Pancreas (tissue), 10 donors: ENCODE measurements at regions not wholly inside any gene's neighbourhood (a gene's known extent, or its start where the extent isn't known, plus 50 kb on each side); places are given as distances from the start of the nearest gene placed in this dataset.
A peak's percentile ranks its signal among the peaks of the same experiment; 100 is the strongest.

ENCODE experiments used
- ATAC-seq, 4 donors: fragments of 200-7000 bp; cut with Tn5 transposase; one replicate each; pipeline versions ENCODE4 v1.8.0 to v1.9.1; 2020; ENCODE audit warnings: mild to moderate bottlenecking in 4 of 4, moderate library complexity in 4 of 4
- DNase-seq, 6 donors: peaks; one replicate each; pipeline ENCODE4 v3.0.0-alpha.2; 2020
- FAIRE-seq: peaks from 2 replicates; lab custom pipeline; 2012; peaks lifted over from hg19 to GRCh38; lab: Jason Lieb, UNC
- H3K27ac ChIP-seq, 4 donors: fragments of 200-600 bp; sonication (generic); 1 replicate in 3 of 4; 2 replicates in 1 of 4; pipeline versions ENCODE4 v1.5.0 to v1.8.0; 2020
- H3K27me3 ChIP-seq, 4 donors: fragments of 200-600 bp; one replicate each; pipeline ENCODE4 v1.8.0; 2021
- H3K36me3 ChIP-seq, 3 donors: fragments of 200-600 bp; sonication (generic) in 1 of 3; one replicate each; pipeline versions ENCODE4 v1.5.0 to v1.8.0; 2020 to 2021
- H3K4me1 ChIP-seq, 3 donors: fragments of 200-600 bp; one replicate each; pipeline ENCODE4 v1.8.0; 2021
- H3K4me3 ChIP-seq, 4 donors: fragments of 200-600 bp; sonication (generic) in 2 of 4; one replicate each; pipeline versions ENCODE4 v1.5.0 to v1.8.0; 2020 to 2021
- H3K9me3 ChIP-seq, 4 donors: fragments of 200-600 bp; one replicate each; pipeline ENCODE4 v1.8.0; 2021
- CTCF ChIP-seq, 4 donors: fragments of 200-600 bp; sonication (generic) in 3 of 4; IDR thresholded peaks; one replicate each; pipeline versions ENCODE4 v1.5.0 to v1.8.0; 2021; ENCODE audit warnings: antibody characterized with exemption in 4 of 4
- WGBS, 2 donors: extraction: QIAGEN DNeasy Blood & Tissue Kit; methylation state at CpG; one replicate each; pipeline ENCODE4 v1.1.7; 2013; 5-methylcytosine and 5-hydroxymethylcytosine counted together
- intact Hi-C, 3 donors: fragments of 100-400 bp; cut with DNase I; formaldehyde crosslinking; loops; one replicate each; pipeline versions ENCODE4 v1.11.1 to v1.14.2; 2022
- donor health status: healthy with polysubstance abuse.
- donor health status: DM: no; HTN: no; CAD: no; lungs with moderate emphysema.
- donor health status: DM: no; HTN: no; CAD: no.
- donor health status: control.
- donor health status: control.
- donor health status: Bipolar disorder and iron deficiency.
- donor health status: DM: yes; HTN: yes; CAD: no.
- donor health status: DM: no; HTN: no; CAD: no.
- donor health status: DM: no; HTN: no; CAD: no.
- donor health status: DM: yes; HTN: yes; CAD: no.

- no peak for ATAC-seq
These were observed 53.3 kb upstream of the SPATA31D4 start for GRCh38 chr9:81874931-81875330.

GRCh38 chr9:81877047-81877446, 51.2 kb upstream of the SPATA31D4 start:
- no peaks in the 10 kb centered on the region for H3K4me1 ChIP-seq
- no peak overlapping the region for H3K4me3 ChIP-seq
- DNase-seq (no peak), FAIRE-seq (no peak), ATAC-seq (no peak)
- intact Hi-C loops, result no loop called here
- no peaks in the 10 kb centered on the region for H3K9me3 ChIP-seq
- H3K36me3 ChIP-seq, result no peaks in the 10 kb centered on the region
- TF ChIP-seq CTCF (IDR thresholded peaks at IDR 0.05), result no peak
- 85 to 89% methylated on average over 9 of the region's 9 CpGs for WGBS, 2 donors
- H3K27ac ChIP-seq, result no peak overlapping the region
- H3K27me3 ChIP-seq, result no peaks in the 10 kb centered on the region

More at GRCh38 chr9:81874931-81875330, 53.3 kb upstream of the SPATA31D4 start:
- no peaks in the 10 kb centered on the region for H3K9me3 ChIP-seq
- DNase-seq (no peak), FAIRE-seq (peak; percentile 75)
- no peak for TF ChIP-seq CTCF (IDR thresholded peaks at IDR 0.05)
- intact Hi-C loops, result no loop called here
- H3K4me3 ChIP-seq, result no peak overlapping the region
- H3K27ac ChIP-seq, result no peak overlapping the region
- H3K4me1 ChIP-seq, result no peaks in the 10 kb centered on the region
- no peaks in the 10 kb centered on the region for H3K36me3 ChIP-seq
- H3K27me3 ChIP-seq, result no peaks in the 10 kb centered on the region
- WGBS, 2 donors, result 46 to 53% methylated on average over 4 of the region's 4 CpGs
